Liver (tissue), 8 donors: ENCODE measurements at regions not wholly inside any gene's neighbourhood (a gene's known extent, or its start where the extent isn't known, plus 50 kb on each side); places are given as distances from the start of the nearest gene placed in this dataset.

ENCODE experiments used
- DNase-seq: peaks from one replicate; pipeline ENCODE4 v3.0.0-alpha.2; 2017; ENCODE audit warnings: low spot score
- H3K27ac ChIP-seq, 2 donors: one replicate each; pipeline ENCODE4 v1.7.0; 2013; ENCODE audit warnings: inconsistent platforms in 2 of 2, low read length in 2 of 2, control low read depth in 1 of 2, low read depth in 1 of 2, mild to moderate bottlenecking in 1 of 2
- H3K27me3 ChIP-seq, 4 donors: one replicate each; pipeline versions ENCODE4 v1.6.1 to v1.7.0; 2013; ENCODE audit warnings: low read length in 3 of 4, inconsistent platforms in 1 of 4, mild to moderate bottlenecking in 1 of 4, moderate library complexity in 1 of 4; ENCODE audit not compliant: control insufficient read depth in 4 of 4, insufficient read depth in 4 of 4
- H3K36me3 ChIP-seq, 4 donors: one replicate each; pipeline versions ENCODE4 v1.6.1 to v1.7.0; 2013; ENCODE audit warnings: low read length in 3 of 4, mild to moderate bottlenecking in 3 of 4, low read depth in 1 of 4, moderate library complexity in 1 of 4; ENCODE audit not compliant: control insufficient read depth in 4 of 4, insufficient read depth in 3 of 4
- H3K4me1 ChIP-seq, 4 donors: one replicate each; pipeline versions ENCODE4 v1.6.1 to v1.7.0; 2013; ENCODE audit warnings: low read length in 3 of 4, mild to moderate bottlenecking in 3 of 4, moderate library complexity in 1 of 4; ENCODE audit not compliant: control insufficient read depth in 4 of 4, insufficient read depth in 4 of 4
- H3K4me3 ChIP-seq, 3 donors: one replicate each; pipeline versions ENCODE4 v1.6.1 to v1.7.0; 2013; ENCODE audit warnings: low read length in 3 of 3, control low read depth in 1 of 3, low read depth in 1 of 3, mild to moderate bottlenecking in 1 of 3
- H3K9ac ChIP-seq, 2 donors: one replicate each; pipeline ENCODE4 v1.7.0; 2013; ENCODE audit warnings: low read length in 2 of 2, mild to moderate bottlenecking in 2 of 2, moderate library complexity in 2 of 2, control low read depth in 1 of 2, low read depth in 1 of 2
- H3K9me3 ChIP-seq, 4 donors: one replicate each; pipeline versions ENCODE4 v1.6.1 to v1.7.0; 2013; ENCODE audit warnings: low read length in 3 of 4; ENCODE audit not compliant: control insufficient read depth in 4 of 4
- ATF3 ChIP-seq: IDR thresholded peaks from 2 replicates; pipeline ENCODE4 v1.6.1; 2016; ENCODE audit warnings: antibody characterized with exemption
- CTCF ChIP-seq: fragments of 150-350 bp; IDR thresholded peaks from 2 replicates; pipeline ENCODE4 v1.5.1; 2017; ENCODE audit warnings: improper control_type of control experiment, low read depth, low read length; ENCODE audit not compliant: missing input control
- EGR1 ChIP-seq, 2 donors: IDR thresholded peaks; 2 replicates each; pipeline ENCODE4 v1.6.1; 2016 to 2018; ENCODE audit warnings: antibody characterized with exemption in 2 of 2, low read depth in 2 of 2
- FOXA1 ChIP-seq: IDR thresholded peaks from 2 replicates; pipeline ENCODE4 v1.6.1; 2016; ENCODE audit warnings: antibody characterized with exemption
- GABPA ChIP-seq, 2 donors: IDR thresholded peaks in 1 of 2; conservative IDR thresholded peaks in 1 of 2; 2 replicates each; pipeline ENCODE4 v1.6.1; 2016; ENCODE audit warnings: antibody characterized with exemption in 2 of 2, mild to moderate bottlenecking in 1 of 2, moderate library complexity in 1 of 2
- HNF4G ChIP-seq: IDR thresholded peaks from 2 replicates; pipeline ENCODE4 v1.6.1; 2016; ENCODE audit warnings: antibody characterized with exemption
- JUND ChIP-seq, 2 donors: IDR thresholded peaks; 2 replicates each; pipeline ENCODE4 v1.6.1; 2016; ENCODE audit warnings: antibody characterized with exemption in 2 of 2
- NR2F2 ChIP-seq: IDR thresholded peaks from 2 replicates; pipeline ENCODE4 v1.6.1; 2016; ENCODE audit warnings: antibody characterized with exemption
- RAD21 ChIP-seq, 2 donors: IDR thresholded peaks; 2 replicates each; pipeline ENCODE4 v1.6.1; 2016; ENCODE audit warnings: antibody characterized with exemption in 2 of 2, mild to moderate bottlenecking in 2 of 2
- REST ChIP-seq: IDR thresholded peaks from 2 replicates; pipeline ENCODE4 v1.6.1; 2016; ENCODE audit warnings: antibody characterized with exemption, mild to moderate bottlenecking
- RXRA ChIP-seq, 2 donors: IDR thresholded peaks; 2 replicates each; pipeline ENCODE4 v1.6.1; 2017 to 2018; ENCODE audit warnings: antibody characterized with exemption in 2 of 2, mild to moderate bottlenecking in 1 of 2
- SP1 ChIP-seq: IDR thresholded peaks from 2 replicates; pipeline ENCODE4 v1.6.1; 2018; ENCODE audit warnings: antibody characterized with exemption, mild to moderate bottlenecking
- TAF1 ChIP-seq: conservative IDR thresholded peaks from 2 replicates; pipeline ENCODE4 v1.6.1; 2016; ENCODE audit warnings: antibody characterized with exemption, mild to moderate bottlenecking
- YY1 ChIP-seq: IDR thresholded peaks from 2 replicates; pipeline ENCODE4 v1.6.1; 2016; ENCODE audit warnings: antibody characterized with exemption, mild to moderate bottlenecking
- ZBTB33 ChIP-seq: IDR thresholded peaks from 2 replicates; pipeline ENCODE4 v1.6.1; 2016; ENCODE audit warnings: antibody characterized with exemption
- WGBS: extraction: QIAGEN DNeasy Blood & Tissue Kit; methylation state at CpG from one replicate; pipeline ENCODE4 v1.1.7; 2013; 5-methylcytosine and 5-hydroxymethylcytosine counted together
- donor health status: healthy.
- donor health status: healthy.
- donor health status: healthy.
- donor health status: healthy.
- donor health status: healthy.

- 87% methylated on average over 2 of the region's 2 CpGs for WGBS
- no peak overlapping the region for H3K9ac ChIP-seq
- TF ChIP-seq HNF4G (no peak), FOXA1 (no peak), JUND (IDR thresholded peaks at IDR 0.05) (no peak), ATF3 (no peak), CTCF (no peak), TAF1 (no peak), YY1 (no peak), SP1 (no peak), REST (no peak), RAD21 (IDR thresholded peaks at IDR 0.05) (no peak), ZBTB33 (no peak), GABPA (IDR thresholded peaks at IDR 0.05 in 1 of 2, conservative IDR thresholded peaks at IDR 0.05 in 1 of 2) (no peak)
- no peak overlapping the region for H3K27ac ChIP-seq
- no peaks in the 10 kb centered on the region for H3K4me1 ChIP-seq
- H3K9me3 ChIP-seq: no peaks in the 10 kb centered on the region
- H3K4me3 ChIP-seq: no peak overlapping the region
- DNase-seq: no peak
- no peaks in the 10 kb centered on the region for H3K36me3 ChIP-seq
- H3K27me3 ChIP-seq: no peaks in the 10 kb centered on the region
Observed at GRCh38 chr5:117494188-117494587, 919.6 kb upstream of the SEMA6A start.

- Histone ChIP-seq H3K4me3 (no peak overlapping the region), H3K27ac (no peak overlapping the region), H3K4me1 (no peaks in the 10 kb centered on the region), H3K36me3 (no peaks in the 10 kb centered on the region), H3K27me3 (no peaks in the 10 kb centered on the region), H3K9me3 (no peaks in the 10 kb centered on the region), H3K9ac (no peak overlapping the region)
- WGBS: 48% methylated on average over 2 of the region's 2 CpGs
- TF ChIP-seq NR2F2: no peak
- no peak for TF ChIP-seq EGR1 (IDR thresholded peaks at IDR 0.05; ENCODE audit: low read depth in 2 of 2)
- no peak for TF ChIP-seq SP1
- TF ChIP-seq FOXA1: no peak
- no peak for TF ChIP-seq GABPA (IDR thresholded peaks at IDR 0.05 in 1 of 2, conservative IDR thresholded peaks at IDR 0.05 in 1 of 2)
- TF ChIP-seq RXRA (IDR thresholded peaks at IDR 0.05): no peak
- no peak for DNase-seq
Observed at GRCh38 chr5:117488976-117489500, 914.4 kb upstream of the SEMA6A start.
